Right atrium auricular region (tissue), 2 donors: ENCODE measurements at regions not wholly inside any gene's neighbourhood (a gene's known extent, or its start where the extent isn't known, plus 50 kb on each side); places are given as distances from the start of the nearest gene placed in this dataset.
A peak's percentile ranks its signal among the peaks of the same experiment; 100 is the strongest.

Experiments used
- DNase-seq: peaks from one replicate; pipeline ENCODE4 v3.0.0-alpha.2; 2019; ENCODE audit warnings: low spot score
- H3K27ac ChIP-seq, 2 donors: fragments of 200-600 bp; sonication (generic); 1 replicate in 1 of 2; 2 replicates in 1 of 2; pipeline ENCODE4 v1.5.1; 2016 to 2019
- H3K27me3 ChIP-seq, 2 donors: fragments of 200-600 bp; sonication (generic); one replicate each; pipeline versions ENCODE4 v1.5.1 to v1.6.0; 2017 to 2019
- H3K36me3 ChIP-seq: fragments of 200-600 bp; sonication (generic); one replicate; pipeline ENCODE4 v1.5.1; 2016
- H3K4me1 ChIP-seq, 2 donors: fragments of 200-600 bp; sonication (generic); one replicate each; pipeline versions ENCODE4 v1.5.1 to v1.6.0; 2017 to 2019
- H3K4me3 ChIP-seq, 2 donors: fragments of 200-600 bp; sonication (generic); 1 replicate in 1 of 2; 2 replicates in 1 of 2; pipeline ENCODE4 v1.5.1; 2017 to 2019; ENCODE audit warnings: mild to moderate bottlenecking in 1 of 2, moderate library complexity in 1 of 2
- H3K9me3 ChIP-seq, 2 donors: fragments of 200-600 bp; sonication (generic); one replicate each; pipeline ENCODE4 v1.5.1; 2019
- TF ChIP-seq, protein P1 (sequence below), 2 donors: fragments of 200-600 bp; sonication (generic); IDR thresholded peaks; one replicate each; pipeline ENCODE4 v1.5.1; 2019; ENCODE audit warnings: antibody characterized with exemption in 2 of 2

DNA sequence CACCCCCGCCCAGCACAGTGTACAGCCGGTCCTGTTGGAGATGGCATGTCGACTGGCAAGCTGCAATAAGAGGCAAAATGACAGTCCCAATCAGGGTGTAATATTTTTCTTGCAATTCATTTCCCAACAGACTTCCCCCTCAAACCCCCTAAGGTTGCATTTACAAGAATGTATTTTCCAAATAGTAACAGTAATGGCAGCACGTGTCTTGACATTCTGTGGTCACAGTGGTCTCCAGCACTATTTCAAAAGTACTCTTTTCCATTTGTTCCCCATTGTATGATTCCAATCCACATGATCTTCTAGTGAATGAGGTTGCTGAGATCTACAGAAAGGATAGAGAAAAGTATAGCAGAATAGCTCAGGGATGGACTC is 97.8 kb upstream of the CARMIL1 start:
- Histone ChIP-seq H3K4me1 (no peaks in the 10 kb centered on the region), H3K9me3 (no peaks in the 10 kb centered on the region), H3K27ac (no peak overlapping the region), H3K27me3 (no peaks in the 10 kb centered on the region), H3K36me3 (no peaks in the 10 kb centered on the region), H3K4me3 (no peak overlapping the region)
- TF ChIP-seq, protein P1, sequence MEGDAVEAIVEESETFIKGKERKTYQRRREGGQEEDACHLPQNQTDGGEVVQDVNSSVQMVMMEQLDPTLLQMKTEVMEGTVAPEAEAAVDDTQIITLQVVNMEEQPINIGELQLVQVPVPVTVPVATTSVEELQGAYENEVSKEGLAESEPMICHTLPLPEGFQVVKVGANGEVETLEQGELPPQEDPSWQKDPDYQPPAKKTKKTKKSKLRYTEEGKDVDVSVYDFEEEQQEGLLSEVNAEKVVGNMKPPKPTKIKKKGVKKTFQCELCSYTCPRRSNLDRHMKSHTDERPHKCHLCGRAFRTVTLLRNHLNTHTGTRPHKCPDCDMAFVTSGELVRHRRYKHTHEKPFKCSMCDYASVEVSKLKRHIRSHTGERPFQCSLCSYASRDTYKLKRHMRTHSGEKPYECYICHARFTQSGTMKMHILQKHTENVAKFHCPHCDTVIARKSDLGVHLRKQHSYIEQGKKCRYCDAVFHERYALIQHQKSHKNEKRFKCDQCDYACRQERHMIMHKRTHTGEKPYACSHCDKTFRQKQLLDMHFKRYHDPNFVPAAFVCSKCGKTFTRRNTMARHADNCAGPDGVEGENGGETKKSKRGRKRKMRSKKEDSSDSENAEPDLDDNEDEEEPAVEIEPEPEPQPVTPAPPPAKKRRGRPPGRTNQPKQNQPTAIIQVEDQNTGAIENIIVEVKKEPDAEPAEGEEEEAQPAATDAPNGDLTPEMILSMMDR (IDR thresholded peaks at IDR 0.05) = no peak
- DNase-seq = no peak

DNA sequence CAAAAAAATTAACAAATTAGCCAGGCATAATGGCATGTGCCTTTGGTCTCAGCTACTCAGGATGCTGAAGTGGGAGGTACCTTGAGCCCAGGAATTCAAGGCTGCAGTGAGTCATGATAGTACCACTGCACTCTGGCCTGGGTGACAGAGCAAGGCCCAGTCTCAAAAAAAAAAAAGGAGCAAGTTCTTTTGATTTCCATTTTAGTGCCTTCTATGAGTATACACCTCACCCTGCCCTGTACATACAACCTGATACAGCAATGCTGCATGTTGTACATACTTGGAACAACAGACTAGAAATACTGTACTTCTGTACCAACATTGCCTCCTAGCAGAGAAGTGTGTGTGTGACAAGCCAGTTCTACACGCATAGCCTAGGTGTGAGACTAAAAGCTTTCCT is 97.3 kb upstream of the CARMIL1 start:
- H3K27ac ChIP-seq = no peak overlapping the region
- TF ChIP-seq, protein P1 (IDR thresholded peaks at IDR 0.05) = no peak
- no peaks in the 10 kb centered on the region for H3K36me3 ChIP-seq

DNA sequence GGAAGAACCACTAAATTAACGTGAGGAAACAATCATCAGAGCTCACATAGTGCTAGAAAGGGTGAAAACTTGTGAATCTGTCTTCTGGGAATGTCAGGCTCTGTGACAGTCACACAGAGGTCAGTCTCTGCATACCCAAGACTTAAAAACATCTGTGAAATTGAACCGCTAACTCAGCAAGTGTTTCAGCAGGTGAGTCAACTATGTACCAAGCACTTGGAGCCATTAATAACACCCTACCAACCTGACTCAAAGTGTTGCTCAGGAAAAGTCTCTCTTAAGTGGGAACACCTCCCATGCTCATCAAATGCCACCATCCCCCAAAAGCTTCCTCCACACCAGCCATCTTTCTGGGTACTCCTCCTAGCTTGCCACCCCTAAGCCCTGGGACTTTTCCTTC is 92.3 kb upstream of the CARMIL1 start:
- H3K36me3 ChIP-seq = no peaks in the 10 kb centered on the region
- no peak overlapping the region for H3K27ac ChIP-seq
- TF ChIP-seq, protein P1 (IDR thresholded peaks at IDR 0.05) = no peak
- H3K4me3 ChIP-seq = no peak overlapping the region
- H3K4me1 ChIP-seq = peaks cover 0 to under 1% of the 10 kb centered on the region in 2 donors
- no peaks in the 10 kb centered on the region for H3K27me3 ChIP-seq
- no peaks in the 10 kb centered on the region for H3K9me3 ChIP-seq
- no peak for DNase-seq

More for the DNA sequence above, 97.3 kb upstream of the CARMIL1 start:
- no peaks in the 10 kb centered on the region for H3K27me3 ChIP-seq
- H3K9me3 ChIP-seq = no peaks in the 10 kb centered on the region
- no peak overlapping the region for H3K4me3 ChIP-seq
- no peaks in the 10 kb centered on the region for H3K4me1 ChIP-seq
- no peak for DNase-seq

GRCh38 chr6:25188232-25188631 is 90.9 kb upstream of the CARMIL1 start:
- H3K9me3 ChIP-seq = no peaks in the 10 kb centered on the region
- TF ChIP-seq, protein P1 (IDR thresholded peaks at IDR 0.05) = no peak
- no peaks in the 10 kb centered on the region for H3K36me3 ChIP-seq
- H3K27me3 ChIP-seq = no peaks in the 10 kb centered on the region
- H3K4me1 ChIP-seq = peaks cover 0 to 12% of the 10 kb centered on the region in 2 donors
- no peak for DNase-seq
- no peak overlapping the region for H3K27ac ChIP-seq
- no peak overlapping the region for H3K4me3 ChIP-seq

GRCh38 chr6:25192590-25193459 is 86.3 kb upstream of the CARMIL1 start:
- H3K9me3 ChIP-seq = no peaks in the 10 kb centered on the region
- no peak overlapping the region for H3K4me3 ChIP-seq
- peak overlapping the region; percentile 68 to 78 for H3K27ac ChIP-seq
- peaks cover 0 to 27% of the 10 kb centered on the region in 2 donors for H3K4me1 ChIP-seq
- no peaks in the 10 kb centered on the region for H3K27me3 ChIP-seq
- DNase-seq = no peak
- TF ChIP-seq, protein P1 (IDR thresholded peaks at IDR 0.05) = no peak
- no peaks in the 10 kb centered on the region for H3K36me3 ChIP-seq
